BLaER1 (cell line): ENCODE measurements at regions not wholly inside any gene's neighbourhood (a gene's known extent, or its start where the extent isn't known, plus 50 kb on each side); places are given as distances from the start of the nearest gene placed in this dataset.

Experiments
- H3K27ac ChIP-seq: shearing (Covaris generic); formaldehyde crosslinking; 2 replicates; pipeline ENCODE4 v1.8.1; 2022
- H3K27me3 ChIP-seq: shearing (Covaris generic); formaldehyde crosslinking; 2 replicates; pipeline ENCODE4 v1.8.1; 2022
- H3K36me3 ChIP-seq: shearing (Covaris generic); formaldehyde crosslinking; 2 replicates; pipeline ENCODE4 v1.8.1; 2022
- H3K4me1 ChIP-seq: shearing (Covaris generic); formaldehyde crosslinking; 2 replicates; pipeline ENCODE4 v1.8.1; 2022
- H3K4me2 ChIP-seq: shearing (Covaris generic); formaldehyde crosslinking; 2 replicates; pipeline ENCODE4 v1.8.1; 2022
- H3K4me3 ChIP-seq: shearing (Covaris generic); formaldehyde crosslinking; 2 replicates; pipeline ENCODE4 v1.8.1; 2022
- H3K9ac ChIP-seq: shearing (Covaris generic); formaldehyde crosslinking; 2 replicates; pipeline ENCODE4 v1.8.1; 2022
- H3K9me3 ChIP-seq: shearing (Covaris generic); formaldehyde crosslinking; 2 replicates; pipeline ENCODE4 v1.8.1; 2022
- H4K20me1 ChIP-seq: shearing (Covaris generic); formaldehyde crosslinking; 2 replicates; pipeline ENCODE4 v1.8.1; 2022
- Cebpa-rat ChIP-seq: shearing (Covaris generic); IDR thresholded peaks from 2 replicates; pipeline ENCODE4 v1.8.1; 2022

DNA sequence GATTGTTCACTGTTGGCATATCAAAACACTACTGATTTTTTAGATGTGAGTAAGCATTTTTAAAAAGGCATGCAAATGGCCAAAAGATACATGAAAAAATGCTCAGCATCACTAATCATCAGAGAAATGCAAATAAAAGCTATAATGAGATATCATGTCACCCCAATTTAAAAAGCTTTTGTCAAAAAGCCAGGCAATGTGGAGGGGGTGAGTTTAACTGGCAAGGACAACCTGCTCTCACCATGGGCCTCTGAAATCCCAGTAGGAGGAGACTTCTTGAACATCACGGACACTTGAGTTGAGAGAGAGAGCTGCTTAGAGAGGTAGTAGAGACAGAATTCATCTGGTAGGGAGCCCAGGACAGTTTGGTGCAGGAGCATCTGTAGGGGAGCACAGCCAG is 347.1 kb upstream of the MPDZ start:
- TF ChIP-seq Cebpa-rat: no peak
- no peak overlapping the region for H3K4me2 ChIP-seq

DNA sequence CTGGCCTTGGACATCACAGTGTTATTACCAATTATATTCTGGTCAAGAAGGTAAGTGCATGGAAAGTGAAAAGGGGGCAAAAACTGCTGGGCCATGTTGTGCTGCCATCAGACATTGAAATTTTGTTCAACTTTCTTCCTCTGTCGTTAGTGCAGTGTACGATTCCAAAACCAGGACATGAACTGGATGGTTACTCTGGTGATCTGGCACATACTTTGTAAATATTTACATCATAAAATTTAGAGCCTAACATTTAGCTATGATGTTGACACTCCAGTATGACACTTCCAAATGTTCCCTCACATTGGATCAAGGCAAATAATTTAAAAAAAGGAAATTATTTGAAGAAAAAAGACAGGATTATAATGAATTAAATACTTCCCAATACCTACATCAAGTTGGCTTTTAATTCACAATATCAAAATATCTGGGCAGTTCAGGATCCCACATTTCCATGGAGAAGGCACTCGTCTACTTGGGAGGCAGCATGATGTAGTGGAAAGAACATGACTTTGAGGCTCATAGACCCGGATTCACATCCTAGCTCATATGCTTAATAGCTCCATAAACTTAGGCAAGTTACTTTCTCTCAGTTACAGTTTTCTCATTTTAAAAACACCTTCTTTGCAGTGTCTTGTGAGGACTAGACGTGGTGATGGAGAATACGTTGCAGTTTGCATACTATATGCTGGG is 342.5 kb upstream of the MPDZ start:
- TF ChIP-seq Cebpa-rat: no peak
- Histone ChIP-seq H3K36me3 (no peaks in the 10 kb centered on the region), H3K27ac (no peak overlapping the region), H3K9me3 (no peaks in the 10 kb centered on the region), H3K27me3 (no peaks in the 10 kb centered on the region), H4K20me1 (no peaks in the 10 kb centered on the region), H3K4me1 (0 out of 2 replicates have a peak, but pooled peaks cover 5% of the 10 kb centered on the region), H3K9ac (no peak overlapping the region), H3K4me3 (no peak overlapping the region), H3K4me2 (no peak overlapping the region)

More for the DNA sequence above, 347.1 kb upstream of the MPDZ start:
- Histone ChIP-seq H3K27ac (no peak overlapping the region), H3K9me3 (no peaks in the 10 kb centered on the region), H3K9ac (no peak overlapping the region), H3K27me3 (no peaks in the 10 kb centered on the region), H4K20me1 (no peaks in the 10 kb centered on the region), H3K36me3 (no peaks in the 10 kb centered on the region), H3K4me3 (no peak overlapping the region), H3K4me1 (no peaks in the 10 kb centered on the region)

DNA sequence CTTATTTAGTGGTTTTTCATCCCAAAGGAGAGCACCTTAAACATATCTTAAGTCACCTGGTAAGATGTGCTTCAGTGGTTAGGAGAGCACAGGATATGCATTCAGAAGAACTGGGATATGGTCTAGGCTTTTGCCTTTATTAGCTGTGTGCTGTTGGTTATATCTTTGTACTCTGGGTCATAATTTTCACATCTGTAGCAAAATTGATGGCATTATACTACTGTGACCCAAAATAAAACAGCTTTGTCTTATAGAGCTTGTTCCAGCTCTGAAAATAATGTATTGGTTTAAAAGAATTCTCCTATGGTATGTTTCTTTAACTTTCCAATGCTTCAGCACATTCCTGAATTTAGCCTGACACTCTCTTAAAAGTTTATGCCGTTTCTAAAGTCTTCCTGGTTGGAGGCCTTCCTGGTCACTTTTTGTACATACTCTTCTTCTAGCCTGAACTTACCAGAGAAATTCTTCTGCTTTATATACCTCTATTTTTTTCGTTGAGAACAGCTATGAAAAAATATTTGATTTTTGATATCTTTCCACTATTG is 337.1 kb upstream of the MPDZ start:
- no peaks in the 10 kb centered on the region for H4K20me1 ChIP-seq
- no peak overlapping the region for H3K9ac ChIP-seq
- no peaks in the 10 kb centered on the region for H3K9me3 ChIP-seq
- no peak overlapping the region for H3K4me3 ChIP-seq
- H3K36me3 ChIP-seq: no peaks in the 10 kb centered on the region
- TF ChIP-seq Cebpa-rat: no peak
- no peak overlapping the region for H3K4me2 ChIP-seq
- H3K27ac ChIP-seq: no peak overlapping the region
- 0 out of 2 replicates have a peak, but pooled peaks cover 5% of the 10 kb centered on the region for H3K4me1 ChIP-seq
- no peaks in the 10 kb centered on the region for H3K27me3 ChIP-seq

DNA sequence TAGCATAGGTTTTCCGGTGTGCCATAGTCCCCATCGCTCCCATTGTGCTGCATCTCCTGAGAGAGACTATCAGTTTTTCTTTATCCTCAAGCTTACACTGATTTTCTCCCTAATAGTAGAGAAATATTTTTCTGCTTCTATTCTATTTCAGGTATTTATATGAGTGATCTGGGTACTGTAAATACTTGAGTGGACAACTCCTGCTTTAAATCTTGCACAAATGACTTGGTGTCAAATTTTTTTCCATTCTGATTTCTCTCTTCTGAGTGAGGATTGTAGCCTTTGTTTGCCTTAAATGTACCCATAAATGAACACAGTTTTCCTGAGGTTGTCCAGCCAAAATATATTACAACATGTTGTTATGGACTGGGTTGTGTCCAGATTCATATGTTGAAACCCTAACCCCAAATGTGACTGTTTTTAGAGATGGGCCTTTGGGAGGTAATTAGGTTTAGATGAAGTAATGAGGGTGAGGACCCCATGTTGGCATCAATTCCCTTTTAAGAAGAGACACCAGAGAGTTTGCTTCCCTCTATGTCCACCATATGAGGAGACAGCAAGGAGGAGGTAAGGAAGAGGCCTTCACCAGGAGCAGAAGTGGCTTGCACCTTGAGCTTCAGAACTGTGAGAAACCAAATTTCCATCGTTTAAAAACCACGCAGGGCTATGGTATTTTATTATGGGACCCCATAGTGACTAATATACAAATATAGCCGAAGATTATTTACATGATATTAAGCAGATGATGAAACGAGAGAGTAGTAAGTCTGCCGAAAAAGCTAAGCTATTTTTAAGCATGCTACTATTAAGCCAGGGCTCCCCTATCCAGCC is 336.4 kb upstream of the MPDZ start:
- H3K4me1 ChIP-seq: 0 out of 2 replicates have a peak, but pooled peaks cover 5% of the 10 kb centered on the region
- no peaks in the 10 kb centered on the region for H4K20me1 ChIP-seq
- no peaks in the 10 kb centered on the region for H3K36me3 ChIP-seq
- H3K4me2 ChIP-seq: no peak overlapping the region
- H3K9me3 ChIP-seq: no peaks in the 10 kb centered on the region
- H3K4me3 ChIP-seq: no peak overlapping the region
- no peak for TF ChIP-seq Cebpa-rat
- no peaks in the 10 kb centered on the region for H3K27me3 ChIP-seq
- H3K27ac ChIP-seq: no peak overlapping the region
- H3K9ac ChIP-seq: no peak overlapping the region

DNA sequence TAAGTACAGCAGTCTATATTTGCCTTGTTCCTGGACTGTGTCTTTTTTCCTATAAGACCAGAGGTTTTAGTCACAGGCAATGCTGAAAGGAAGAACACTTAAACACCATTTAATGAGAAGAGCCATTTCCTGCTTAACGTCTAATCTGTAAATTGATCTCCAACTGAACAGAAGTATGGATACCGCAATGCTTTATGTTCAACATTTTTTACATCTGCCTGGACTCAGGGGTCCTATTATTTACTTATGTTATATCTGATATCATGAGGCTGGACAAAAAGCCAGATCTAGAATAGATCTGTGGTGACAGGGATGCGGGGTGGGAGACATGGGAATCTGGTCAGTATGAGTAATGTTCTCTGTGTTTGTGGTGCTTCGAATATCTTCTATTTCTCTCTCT is 334.6 kb upstream of the MPDZ start:
- no peaks in the 10 kb centered on the region for H3K27me3 ChIP-seq
- no peaks in the 10 kb centered on the region for H3K36me3 ChIP-seq
- no peaks in the 10 kb centered on the region for H3K4me1 ChIP-seq
- H3K27ac ChIP-seq: no peak overlapping the region
- H3K4me2 ChIP-seq: no peak overlapping the region
- H3K9me3 ChIP-seq: no peaks in the 10 kb centered on the region
- H4K20me1 ChIP-seq: no peaks in the 10 kb centered on the region
- TF ChIP-seq Cebpa-rat: no peak
- no peak overlapping the region for H3K9ac ChIP-seq
- no peak overlapping the region for H3K4me3 ChIP-seq

DNA sequence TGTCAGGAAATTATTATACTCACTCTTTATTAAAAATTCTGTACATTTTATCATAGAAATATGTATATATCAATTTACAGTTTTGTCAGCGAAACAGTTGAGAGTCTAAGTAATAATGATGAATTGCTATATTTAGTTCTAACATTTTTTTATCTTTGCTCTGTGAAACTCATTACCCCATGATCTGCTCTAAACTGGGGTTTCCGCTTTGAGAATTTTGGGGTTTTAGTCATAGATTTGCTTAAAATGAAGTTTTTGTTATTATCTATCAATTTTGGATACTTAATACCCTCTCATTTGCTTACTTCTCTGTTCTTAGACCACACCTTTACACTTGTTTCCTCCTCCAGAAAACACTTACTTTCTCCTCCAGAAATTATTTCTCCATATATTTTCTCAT is 333.8 kb upstream of the MPDZ start:
- Histone ChIP-seq H3K9ac (no peak overlapping the region), H3K4me2 (no peak overlapping the region), H3K36me3 (no peaks in the 10 kb centered on the region), H3K9me3 (no peaks in the 10 kb centered on the region), H3K27me3 (no peaks in the 10 kb centered on the region), H3K27ac (no peak overlapping the region), H4K20me1 (no peaks in the 10 kb centered on the region), H3K4me1 (no peaks in the 10 kb centered on the region), H3K4me3 (no peak overlapping the region)
- TF ChIP-seq Cebpa-rat: no peak

DNA sequence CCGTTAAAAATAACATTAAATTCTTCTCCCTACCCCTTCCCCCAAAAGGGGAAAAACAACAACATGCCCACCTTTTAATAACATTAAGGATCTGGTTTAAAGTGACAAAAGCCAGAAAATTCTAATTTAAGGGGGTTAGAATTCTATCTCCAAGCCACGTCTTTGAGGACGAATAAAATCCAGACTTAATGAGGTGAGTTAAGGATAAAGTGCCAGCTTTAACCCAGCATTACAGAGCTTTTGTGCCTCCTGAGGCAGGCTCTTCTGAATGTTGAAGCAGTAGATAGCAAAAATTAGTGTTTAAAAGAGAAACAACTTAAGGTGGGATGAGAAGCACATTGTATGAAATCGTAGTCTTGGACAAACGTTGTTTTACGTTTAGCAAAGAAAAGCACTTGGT is 329.0 kb upstream of the MPDZ start:
- Histone ChIP-seq H3K4me1 (no peaks in the 10 kb centered on the region), H3K4me3 (no peak overlapping the region), H3K9ac (no peak overlapping the region), H3K4me2 (no peak overlapping the region), H3K36me3 (no peaks in the 10 kb centered on the region), H3K27ac (no peak overlapping the region), H4K20me1 (no peaks in the 10 kb centered on the region), H3K27me3 (no peaks in the 10 kb centered on the region), H3K9me3 (no peaks in the 10 kb centered on the region)
- TF ChIP-seq Cebpa-rat: no peak

DNA sequence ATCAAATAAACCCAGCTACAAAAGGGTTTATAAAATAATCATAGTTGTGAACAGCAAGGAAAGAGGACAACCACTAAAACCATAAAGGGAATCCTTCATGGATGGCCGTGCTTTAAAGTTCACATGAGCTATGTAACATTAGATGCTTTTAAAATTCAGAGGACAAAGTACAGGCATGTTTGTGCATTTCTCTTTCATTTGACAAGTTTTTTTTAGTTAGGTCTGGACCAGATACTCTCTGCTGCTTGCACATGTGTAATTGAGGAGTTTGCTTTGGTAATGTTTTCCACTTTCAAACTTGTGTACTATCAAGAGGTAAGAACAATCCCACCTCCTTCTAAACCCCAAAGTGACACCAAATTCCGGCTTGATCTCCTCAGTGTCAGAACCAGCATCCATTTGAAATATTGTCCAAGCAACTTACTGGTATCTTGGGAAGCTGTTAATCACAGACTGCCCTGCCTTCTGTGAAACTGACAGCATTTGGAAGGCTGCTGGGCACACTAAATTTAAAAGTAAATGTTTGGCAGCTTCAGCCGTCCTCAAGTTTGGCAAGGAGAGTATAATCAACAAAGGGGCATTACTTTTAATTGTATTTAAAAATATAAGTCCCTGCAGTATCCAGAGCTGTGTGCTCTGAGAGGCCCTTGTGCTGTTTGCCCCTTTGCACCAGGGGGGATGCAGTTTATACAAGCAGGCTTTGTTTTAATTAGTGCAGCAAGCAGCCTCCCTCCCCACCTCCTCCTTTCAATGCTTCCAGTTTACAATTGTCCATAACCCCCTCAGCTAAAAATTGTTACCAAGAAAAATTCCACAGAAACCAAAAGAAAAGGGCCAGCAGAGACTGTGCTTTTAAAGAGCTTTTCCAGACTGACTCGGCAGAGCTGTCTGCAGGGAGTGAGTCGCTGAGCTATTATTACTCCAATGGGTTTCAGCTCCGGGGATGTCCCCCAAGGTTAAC is 328.3 kb upstream of the MPDZ start:
- Histone ChIP-seq H3K27me3 (no peaks in the 10 kb centered on the region), H3K9ac (no peak overlapping the region), H3K9me3 (no peaks in the 10 kb centered on the region), H3K4me1 (no peaks in the 10 kb centered on the region), H3K4me2 (no peak overlapping the region), H4K20me1 (no peaks in the 10 kb centered on the region), H3K36me3 (no peaks in the 10 kb centered on the region), H3K4me3 (no peak overlapping the region), H3K27ac (no peak overlapping the region)
- no peak for TF ChIP-seq Cebpa-rat

DNA sequence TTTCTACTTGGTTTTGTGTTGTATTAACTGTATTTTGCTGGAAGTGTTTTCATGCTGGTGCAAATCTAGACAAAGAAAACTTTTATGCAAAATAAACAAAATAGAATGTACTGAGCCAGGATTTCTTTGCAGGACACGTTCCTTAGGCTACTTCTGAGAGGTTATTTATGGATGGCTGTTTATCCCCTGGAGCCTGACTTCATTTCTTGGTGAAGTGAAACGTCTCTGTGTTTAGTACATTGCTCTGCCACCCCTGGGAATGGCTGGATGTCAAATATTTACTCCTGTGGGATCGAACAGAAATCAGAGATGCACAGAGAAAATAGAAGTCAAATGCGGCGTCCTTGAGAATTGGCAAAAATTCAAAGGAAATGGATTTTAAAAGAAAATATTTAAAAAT is 327.1 kb upstream of the MPDZ start:
- H3K4me3 ChIP-seq: no peak overlapping the region

More for the DNA sequence above, 327.1 kb upstream of the MPDZ start:
- no peak overlapping the region for H3K9ac ChIP-seq
- no peaks in the 10 kb centered on the region for H3K9me3 ChIP-seq
- no peaks in the 10 kb centered on the region for H3K4me1 ChIP-seq
- no peak for TF ChIP-seq Cebpa-rat
- H3K4me2 ChIP-seq: no peak overlapping the region
- H3K27ac ChIP-seq: no peak overlapping the region
- no peaks in the 10 kb centered on the region for H3K36me3 ChIP-seq
- H4K20me1 ChIP-seq: no peaks in the 10 kb centered on the region
- no peaks in the 10 kb centered on the region for H3K27me3 ChIP-seq
